AG09319 (cell line): ENCODE measurements at regions not wholly inside any gene's neighbourhood (a gene's known extent, or its start where the extent isn't known, plus 50 kb on each side); places are given as distances from the start of the nearest gene placed in this dataset.

Source experiments
- DNase-seq: peaks from one replicate; pipeline ENCODE4 v3.0.0-alpha.2; 2010; ENCODE audit warnings: low read depth; ENCODE audit errors: extremely low read depth
- CTCF ChIP-seq: IDR thresholded peaks from 2 replicates; pipeline ENCODE4 v1.5.1; 2011; ENCODE audit warnings: low read depth, mild to moderate bottlenecking, inconsistent platforms, low read length, moderate library complexity

- no peak for DNase-seq
- TF ChIP-seq CTCF: no peak
Observed at GRCh38 chr3:44020143-44020542, 221.5 kb upstream of the TOPAZ1 start.

GRCh38 chr3:44021651-44022594 is 219.8 kb upstream of the TOPAZ1 start:
- no peak for TF ChIP-seq CTCF
- DNase-seq: no peak

- no peak for DNase-seq
- no peak for TF ChIP-seq CTCF
Observed at GRCh38 chr3:44023961-44024593, 217.6 kb upstream of the TOPAZ1 start.

GRCh38 chr3:44026220-44026865 is 215.3 kb upstream of the TOPAZ1 start:
- TF ChIP-seq CTCF: no peak
- DNase-seq: no peak

- no peak for TF ChIP-seq CTCF
- DNase-seq: no peak
Observed at GRCh38 chr3:44029100-44029499, 212.6 kb upstream of the TOPAZ1 start.

GRCh38 chr3:44030285-44030684 is 211.4 kb upstream of the TOPAZ1 start:
- TF ChIP-seq CTCF: no peak
- DNase-seq: no peak
